ENCODE measurements at regions not wholly inside any gene's neighbourhood (a gene's known extent, or its start where the extent isn't known, plus 50 kb on each side); places are given as distances from the start of the nearest gene placed in this dataset.

DNA sequence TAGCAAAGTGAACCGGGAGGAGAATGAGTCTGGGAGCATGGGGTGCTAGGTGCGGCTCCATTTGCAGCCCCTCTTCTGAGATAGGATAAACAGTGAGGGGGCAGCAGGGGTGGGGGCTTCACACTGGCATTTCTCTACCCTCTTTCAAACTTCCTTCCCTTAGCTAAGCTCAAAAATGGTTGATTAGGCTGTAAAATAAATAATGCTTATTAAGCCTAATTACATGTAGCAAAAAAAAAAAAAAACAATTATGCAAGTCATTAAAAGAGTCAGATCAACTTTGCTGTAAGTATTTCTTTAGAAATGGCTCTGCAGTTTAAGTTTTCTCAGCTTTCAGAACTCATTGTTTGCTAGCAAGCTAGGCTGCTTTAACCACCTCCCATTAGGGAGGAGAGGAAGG lies 182.7 kb upstream of the FBXO11 start (continued):
- TF ChIP-seq ZNF462 (CRISPR knock-in tag; IDR thresholded peaks at IDR 0.05), result no peak
- TF ChIP-seq EZH2 (IDR thresholded peaks at IDR 0.05; ENCODE audit: low read depth, unreplicated experiment), result no peak
- TF ChIP-seq JUNB (IDR thresholded peaks at IDR 0.05; ENCODE audit: unreplicated experiment), result no peak
- TF ChIP-seq, protein P1, sequence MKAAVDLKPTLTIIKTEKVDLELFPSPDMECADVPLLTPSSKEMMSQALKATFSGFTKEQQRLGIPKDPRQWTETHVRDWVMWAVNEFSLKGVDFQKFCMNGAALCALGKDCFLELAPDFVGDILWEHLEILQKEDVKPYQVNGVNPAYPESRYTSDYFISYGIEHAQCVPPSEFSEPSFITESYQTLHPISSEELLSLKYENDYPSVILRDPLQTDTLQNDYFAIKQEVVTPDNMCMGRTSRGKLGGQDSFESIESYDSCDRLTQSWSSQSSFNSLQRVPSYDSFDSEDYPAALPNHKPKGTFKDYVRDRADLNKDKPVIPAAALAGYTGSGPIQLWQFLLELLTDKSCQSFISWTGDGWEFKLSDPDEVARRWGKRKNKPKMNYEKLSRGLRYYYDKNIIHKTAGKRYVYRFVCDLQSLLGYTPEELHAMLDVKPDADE (IDR thresholded peaks at IDR 0.05), result no peak
- no peak for TF ChIP-seq ZNF331 (CRISPR knock-in tag; IDR thresholded peaks at IDR 0.05; ENCODE audit: low read depth)
- no peak for TF ChIP-seq POLR2AphosphoS5 (IDR thresholded peaks at IDR 0.05; ENCODE audit: low read depth)
- no peak for TF ChIP-seq ZNF114 (CRISPR knock-in tag; IDR thresholded peaks at IDR 0.05)

DNA sequence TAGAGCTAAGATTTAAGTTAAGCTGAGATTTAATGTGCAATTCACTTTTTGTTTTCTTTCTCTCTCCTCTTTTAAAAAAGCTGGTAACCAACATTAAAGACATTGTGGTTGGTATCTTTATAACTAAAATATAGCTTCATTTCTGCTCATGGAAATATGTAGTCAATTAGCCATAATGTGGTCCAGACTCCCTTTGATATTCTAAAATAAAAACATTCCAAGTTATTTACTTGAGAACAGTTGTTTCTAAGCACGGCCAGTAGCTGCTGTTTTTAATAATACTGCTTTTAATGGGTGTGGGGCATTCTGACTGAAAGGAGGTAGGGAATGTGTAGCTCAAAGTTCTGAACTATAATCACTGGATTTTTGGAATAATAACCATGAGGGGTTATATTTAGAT lies 183.3 kb upstream of the FBXO11 start:
- Histone ChIP-seq H3K79me2 (replicated peaks; ENCODE audit: insufficient read depth) (no peaks in the 10 kb centered on the region), H2AFZ (no peak overlapping the region), H3K4me3 (no peak overlapping the region), H4K20me1 (replicated peaks; ENCODE audit: insufficient read depth) (no peaks in the 10 kb centered on the region), H3K27ac (ENCODE audit: low read depth) (no peak overlapping the region), H3K27me3 (ENCODE audit: insufficient read depth) (no peaks in the 10 kb centered on the region), H3K4me2 (no peak overlapping the region), H3K36me3 (ENCODE audit: insufficient read depth) (peaks cover 15% of the 10 kb centered on the region), H3K9me2 (ENCODE audit: insufficient read depth) (peaks cover 5% of the 10 kb centered on the region; the same call in 1 of the 2 replicates), H3K4me1 (ENCODE audit: insufficient read depth) (no peaks in the 10 kb centered on the region), H3F3A (replicated peaks; ENCODE audit: low read depth) (no peaks in the 10 kb centered on the region)
- Mint-ChIP-seq H3K36me3 (ENCODE audit: low read depth) (peaks cover 35% of the 10 kb centered on the region), H3K27me3 (ENCODE audit: insufficient read depth, low read depth, poor library complexity) (no peaks in the 10 kb centered on the region), H3K27ac (no peak overlapping the region), H3K4me1 (peaks cover 10% of the 10 kb centered on the region), H3K4me3 (no peak overlapping the region), H3K9me3 (peaks cover 19% of the 10 kb centered on the region; the same call in 2 of the 3 replicates)
- ATAC-seq (no peak), DNase-seq (ENCODE audit: low spot score) (no peak)
- TF ChIP-seq ZNF331 (CRISPR knock-in tag; IDR thresholded peaks at IDR 0.05; ENCODE audit: low read depth), result no peak
- no peak for TF ChIP-seq POLR2AphosphoS5 (IDR thresholded peaks at IDR 0.05; ENCODE audit: low read depth)
- TF ChIP-seq EZH2 (IDR thresholded peaks at IDR 0.05; ENCODE audit: low read depth, unreplicated experiment), result no peak
- no peak for TF ChIP-seq CTCF (conservative IDR thresholded peaks at IDR 0.05; ENCODE audit: low read depth in 2 of 2)

All from GM23338 (cell line).